K562 (cell line): ENCODE measurements at regions not wholly inside any gene's neighbourhood (a gene's known extent, or its start where the extent isn't known, plus 50 kb on each side); places are given as distances from the start of the nearest gene placed in this dataset.

Source experiments
- ATAC-seq: fragments of 200-7000 bp; cut with Tn5 transposase; 3 replicates; pipeline ENCODE4 v1.9.1; 2020; ENCODE audit warnings: moderate library complexity
- BruUV-seq: library from RNA; stranded (reverse); fragments of 400-500 nt; replicated peaks from 2 replicates; lab custom pipeline; 2021; lab: Mats Ljungman, UMichigan
- CTCF ChIA-PET: fragments of 300-600 bp; formaldehyde crosslinking; extraction: SDS; loops from one replicate; lab custom pipeline; 2021; ENCODE audit warnings: low intra/inter-chr PET ratio; lab: Yijun Ruan, JAX
- POLR2A ChIA-PET: fragments of 300-600, 350-650 bp; sonication (Branson Sonifier 250); formaldehyde crosslinking; extraction: SDS; loops from one replicate; lab custom pipeline; 2021; ENCODE audit warnings: antibody characterized with exemption, inconsistent platforms; lab: Yijun Ruan, JAX
- DNase-seq, 4 experiments: peaks; one replicate each; pipeline versions ENCODE4 v3.0.0 to v3.0.0-alpha.2; 2011 to 2018; ENCODE audit warnings: low spot score in 3 of 4, mixed read lengths in 3 of 4; ENCODE audit errors: extremely low read depth in 1 of 4
- FAIRE-seq: peaks from 2 replicates; lab custom pipeline; 2011; peaks lifted over from hg19 to GRCh38; lab: Jason Lieb, UNC
- H2AFZ ChIP-seq: 2 replicates; pipeline ENCODE4 v1.6.0; 2011; ENCODE audit warnings: low read depth, low read length, control low read depth, inconsistent platforms
- H3K27ac ChIP-seq: fragments of 200-600 bp; 3 replicates; pipeline ENCODE4 v1.8.0; 2011; ENCODE audit warnings: low read depth, mild to moderate bottlenecking, control low read depth, inconsistent platforms, low read length, moderate library complexity, mixed read lengths; ENCODE audit errors: extremely low read depth
- H3K27me3 ChIP-seq, 2 experiments: fragments of 300-600 bp in 1 of 2; 2 replicates in 1 of 2; 3 replicates in 1 of 2; pipeline versions ENCODE4 v1.6.0 to v1.8.0; 2011; ENCODE audit warnings: inconsistent platforms in 2 of 2, low read length in 2 of 2, mild to moderate bottlenecking in 1 of 2, mixed read lengths in 1 of 2, moderate library complexity in 1 of 2; ENCODE audit not compliant: control insufficient read depth in 2 of 2, insufficient read depth in 2 of 2
- H3K36me3 ChIP-seq: fragments of 300-600 bp; 3 replicates; pipeline ENCODE4 v1.8.0; 2011; ENCODE audit warnings: mild to moderate bottlenecking, low read length, inconsistent platforms; ENCODE audit not compliant: control insufficient read depth, insufficient read depth
- H3K4me1 ChIP-seq, 2 experiments: fragments of 200-600 bp in 1 of 2; replicated peaks in 1 of 2; 2 replicates in 1 of 2; 3 replicates in 1 of 2; pipeline versions ENCODE4 v1.5.1 to v1.8.0; 2011; ENCODE audit warnings: inconsistent platforms in 2 of 2, low read length in 2 of 2, mild to moderate bottlenecking in 1 of 2, mixed read lengths in 1 of 2, moderate library complexity in 1 of 2; ENCODE audit not compliant: control insufficient read depth in 2 of 2, insufficient read depth in 2 of 2
- H3K4me2 ChIP-seq: 2 replicates; pipeline ENCODE4 v1.6.1; 2011; ENCODE audit warnings: low read length, control low read depth, inconsistent platforms, mixed read lengths; ENCODE audit not compliant: insufficient read depth
- H3K4me3 ChIP-seq: fragments of 200-600 bp; sonication (generic), shearing (Covaris generic); 2 replicates; pipeline ENCODE4 v1.5.1; 2016; ENCODE audit warnings: control low read depth, inconsistent platforms
- H3K79me2 ChIP-seq: fragments of 200-600 bp; 3 replicates; pipeline ENCODE4 v1.8.0; 2011; ENCODE audit warnings: low read length, inconsistent platforms; ENCODE audit not compliant: control insufficient read depth, insufficient read depth
- H3K9ac ChIP-seq, 2 experiments: 2 replicates each; pipeline versions ENCODE4 v1.6.0 to v1.6.1; 2011; ENCODE audit warnings: low read depth in 2 of 2, low read length in 2 of 2, control low read depth in 1 of 2, inconsistent platforms in 1 of 2, mild to moderate bottlenecking in 1 of 2, mixed read lengths in 1 of 2; ENCODE audit not compliant: insufficient read depth in 1 of 2
- H3K9me1 ChIP-seq: one replicate; pipeline ENCODE4 v1.6.0; 2011; ENCODE audit warnings: inconsistent platforms, mild to moderate bottlenecking, low read length, moderate library complexity; ENCODE audit not compliant: control insufficient read depth, insufficient read depth
- H3K9me3 ChIP-seq: replicated peaks from 2 replicates; pipeline ENCODE4 v1.5.1; 2011; ENCODE audit warnings: low read depth, low read length, inconsistent platforms; ENCODE audit not compliant: control insufficient read depth, insufficient read depth
- H4K20me1 ChIP-seq: replicated peaks from 2 replicates; pipeline ENCODE4 v1.6.1; 2011; ENCODE audit warnings: low read length, inconsistent platforms, mixed read lengths; ENCODE audit not compliant: control insufficient read depth, insufficient read depth
- CBX5 ChIP-seq: IDR thresholded peaks from 2 replicates; pipeline ENCODE4 v1.6.1; 2014; ENCODE audit warnings: low read depth, borderline replicate concordance
- GATAD2A ChIP-seq: fragments of 450-650 bp; IDR thresholded peaks from 2 replicates; pipeline ENCODE4 v1.6.1; 2017
- KAT8 ChIP-seq: fragments of 450-650 bp; IDR thresholded peaks from 2 replicates; pipeline ENCODE4 v1.6.1; 2016; ENCODE audit warnings: low read depth, mild to moderate bottlenecking
- MYC ChIP-seq, 2 experiments: fragments of 250-450 bp in 1 of 2; sonication (Bioruptor Pico) in 1 of 2; IDR thresholded peaks; 2 replicates each; pipeline versions ENCODE4 v1.5.1 to v1.6.1; 2012 to 2021; ENCODE audit warnings: low read depth in 2 of 2, borderline replicate concordance in 1 of 2, improper control_type of control experiment in 1 of 2, low read length in 1 of 2, mild to moderate bottlenecking in 1 of 2, moderate library complexity in 1 of 2
- PHB ChIP-seq: fragments of 250-450 bp; sonication (Bioruptor Pico); IDR thresholded peaks from 2 replicates; pipeline ENCODE4 v1.5.0; 2021
- POLR2AphosphoS2 ChIP-seq: IDR thresholded peaks from 2 replicates; pipeline ENCODE4 v1.6.1; 2012; ENCODE audit warnings: low read length, improper control_type of control experiment
- PTBP1 ChIP-seq: fragments of 200-400 bp; formaldehyde crosslinking; IDR thresholded peaks from 2 replicates; pipeline ENCODE4 v1.6.1; 2017; ENCODE audit warnings: low read depth, low read length
- SMAD3 ChIP-seq: fragments of 450-650 bp; formaldehyde crosslinking; conservative IDR thresholded peaks from 2 replicates; pipeline ENCODE4 v1.4.0; 2020; ENCODE audit warnings: mild to moderate bottlenecking
- TGIF2 ChIP-seq: sonication (generic); formaldehyde crosslinking; IDR thresholded peaks from 2 replicates; pipeline ENCODE4 v1.8.1; 2022; ENCODE audit warnings: mild to moderate bottlenecking, missing genetic modification reagents, moderate library complexity
- ZBTB17 ChIP-seq: fragments of 450-650 bp; formaldehyde crosslinking; IDR thresholded peaks from 2 replicates; pipeline ENCODE4 v1.4.0; 2020; ENCODE audit warnings: mild to moderate bottlenecking
- ZNF175 ChIP-seq: fragments of 200-800 bp; sonication (Bioruptor generic); IDR thresholded peaks from 2 replicates; pipeline ENCODE4 v1.6.1; 2016; ENCODE audit warnings: low read depth, mild to moderate bottlenecking, missing genetic modification characterization, missing compliant biosample characterization
- ZNF347 ChIP-seq: fragments of 450-650 bp; formaldehyde crosslinking; IDR thresholded peaks from 2 replicates; pipeline ENCODE4 v1.4.0; 2020; ENCODE audit warnings: low read depth, mild to moderate bottlenecking, moderate library complexity
- WGBS: fragments of 100-300 bp; shearing (Covaris generic); methylation state at CpG from one replicate; pipeline ENCODE4 v1.1.6; 2016; ENCODE audit warnings: low coverage, mixed read lengths; ENCODE audit not compliant: insufficient coverage; ENCODE audit errors: missing lambda C conversion rate; 5-methylcytosine and 5-hydroxymethylcytosine counted together
- in situ Hi-C: fragments of 300-500 bp; cut with MboI; formaldehyde crosslinking; loops from 4 replicates; pipeline ENCODE4 v1.15.0; 2018; ENCODE audit warnings: inconsistent platforms, mixed read lengths
- intact Hi-C: fragments of 100-400 bp; cut with micrococcal nuclease; formaldehyde crosslinking; loops from 2 replicates; pipeline ENCODE4 v1.14.2; 2022
- TF ChIP-seq, protein P1 (sequence below): fragments of 450-650 bp; IDR thresholded peaks from 2 replicates; pipeline ENCODE4 v1.6.1; 2016; ENCODE audit warnings: low read depth

DNA sequence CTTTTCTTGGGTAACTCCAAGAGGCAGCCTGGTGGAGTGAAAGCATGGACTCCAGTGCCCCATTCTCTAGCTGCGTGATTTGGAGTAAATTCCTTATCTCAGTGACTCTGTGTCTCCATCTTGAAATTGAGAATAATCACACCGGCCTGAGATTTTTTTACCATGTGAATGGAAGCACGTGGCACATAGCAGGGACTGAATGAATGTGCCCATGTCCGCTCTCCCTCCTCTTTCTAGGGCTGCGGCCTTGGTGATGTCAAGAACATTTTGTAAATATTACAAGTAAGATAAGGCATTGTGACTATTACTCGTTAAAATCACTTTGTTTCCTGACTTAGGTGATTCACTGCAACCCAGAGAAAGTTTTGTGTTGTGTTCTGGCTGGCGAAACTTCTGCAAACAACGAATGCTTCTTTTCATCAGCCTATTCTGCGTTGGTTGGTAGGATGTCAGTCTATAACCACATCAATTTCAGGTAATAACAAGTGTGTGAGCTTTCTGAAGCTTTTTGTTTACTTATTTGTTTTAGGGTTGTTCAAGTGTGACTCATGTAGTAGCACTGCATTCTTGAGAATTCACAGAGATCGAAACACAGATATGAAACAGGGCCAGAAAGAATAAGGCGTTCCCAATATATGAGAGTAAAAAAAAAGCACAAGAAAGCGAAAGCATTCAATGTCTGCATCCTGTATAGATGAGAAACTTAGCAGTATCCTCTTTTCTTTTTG is 135.7 kb upstream of the SLC45A1 start:
- CTCF ChIA-PET = no interaction called here
- TF ChIP-seq MYC (IDR thresholded peaks at IDR 0.05; ENCODE audit: low read depth, low read length) (0 out of 2 replicates have a peak, but pooled peaks have one; percentile 11), MYC (CRISPR knock-in tag; IDR thresholded peaks at IDR 0.05; ENCODE audit: borderline replicate concordance, low read depth) (no peak), GATAD2A (no peak), ZBTB17 (CRISPR knock-in tag) (no peak), ZNF347 (CRISPR knock-in tag) (no peak), KAT8 (no peak), SMAD3 (CRISPR knock-in tag) (no peak), TGIF2 (CRISPR knock-in tag) (no peak), CBX5 (no peak), ZNF175 (no peak), PHB (CRISPR knock-in tag) (no peak), PTBP1 (no peak), POLR2AphosphoS2 (no peak)
- TF ChIP-seq, protein P1, sequence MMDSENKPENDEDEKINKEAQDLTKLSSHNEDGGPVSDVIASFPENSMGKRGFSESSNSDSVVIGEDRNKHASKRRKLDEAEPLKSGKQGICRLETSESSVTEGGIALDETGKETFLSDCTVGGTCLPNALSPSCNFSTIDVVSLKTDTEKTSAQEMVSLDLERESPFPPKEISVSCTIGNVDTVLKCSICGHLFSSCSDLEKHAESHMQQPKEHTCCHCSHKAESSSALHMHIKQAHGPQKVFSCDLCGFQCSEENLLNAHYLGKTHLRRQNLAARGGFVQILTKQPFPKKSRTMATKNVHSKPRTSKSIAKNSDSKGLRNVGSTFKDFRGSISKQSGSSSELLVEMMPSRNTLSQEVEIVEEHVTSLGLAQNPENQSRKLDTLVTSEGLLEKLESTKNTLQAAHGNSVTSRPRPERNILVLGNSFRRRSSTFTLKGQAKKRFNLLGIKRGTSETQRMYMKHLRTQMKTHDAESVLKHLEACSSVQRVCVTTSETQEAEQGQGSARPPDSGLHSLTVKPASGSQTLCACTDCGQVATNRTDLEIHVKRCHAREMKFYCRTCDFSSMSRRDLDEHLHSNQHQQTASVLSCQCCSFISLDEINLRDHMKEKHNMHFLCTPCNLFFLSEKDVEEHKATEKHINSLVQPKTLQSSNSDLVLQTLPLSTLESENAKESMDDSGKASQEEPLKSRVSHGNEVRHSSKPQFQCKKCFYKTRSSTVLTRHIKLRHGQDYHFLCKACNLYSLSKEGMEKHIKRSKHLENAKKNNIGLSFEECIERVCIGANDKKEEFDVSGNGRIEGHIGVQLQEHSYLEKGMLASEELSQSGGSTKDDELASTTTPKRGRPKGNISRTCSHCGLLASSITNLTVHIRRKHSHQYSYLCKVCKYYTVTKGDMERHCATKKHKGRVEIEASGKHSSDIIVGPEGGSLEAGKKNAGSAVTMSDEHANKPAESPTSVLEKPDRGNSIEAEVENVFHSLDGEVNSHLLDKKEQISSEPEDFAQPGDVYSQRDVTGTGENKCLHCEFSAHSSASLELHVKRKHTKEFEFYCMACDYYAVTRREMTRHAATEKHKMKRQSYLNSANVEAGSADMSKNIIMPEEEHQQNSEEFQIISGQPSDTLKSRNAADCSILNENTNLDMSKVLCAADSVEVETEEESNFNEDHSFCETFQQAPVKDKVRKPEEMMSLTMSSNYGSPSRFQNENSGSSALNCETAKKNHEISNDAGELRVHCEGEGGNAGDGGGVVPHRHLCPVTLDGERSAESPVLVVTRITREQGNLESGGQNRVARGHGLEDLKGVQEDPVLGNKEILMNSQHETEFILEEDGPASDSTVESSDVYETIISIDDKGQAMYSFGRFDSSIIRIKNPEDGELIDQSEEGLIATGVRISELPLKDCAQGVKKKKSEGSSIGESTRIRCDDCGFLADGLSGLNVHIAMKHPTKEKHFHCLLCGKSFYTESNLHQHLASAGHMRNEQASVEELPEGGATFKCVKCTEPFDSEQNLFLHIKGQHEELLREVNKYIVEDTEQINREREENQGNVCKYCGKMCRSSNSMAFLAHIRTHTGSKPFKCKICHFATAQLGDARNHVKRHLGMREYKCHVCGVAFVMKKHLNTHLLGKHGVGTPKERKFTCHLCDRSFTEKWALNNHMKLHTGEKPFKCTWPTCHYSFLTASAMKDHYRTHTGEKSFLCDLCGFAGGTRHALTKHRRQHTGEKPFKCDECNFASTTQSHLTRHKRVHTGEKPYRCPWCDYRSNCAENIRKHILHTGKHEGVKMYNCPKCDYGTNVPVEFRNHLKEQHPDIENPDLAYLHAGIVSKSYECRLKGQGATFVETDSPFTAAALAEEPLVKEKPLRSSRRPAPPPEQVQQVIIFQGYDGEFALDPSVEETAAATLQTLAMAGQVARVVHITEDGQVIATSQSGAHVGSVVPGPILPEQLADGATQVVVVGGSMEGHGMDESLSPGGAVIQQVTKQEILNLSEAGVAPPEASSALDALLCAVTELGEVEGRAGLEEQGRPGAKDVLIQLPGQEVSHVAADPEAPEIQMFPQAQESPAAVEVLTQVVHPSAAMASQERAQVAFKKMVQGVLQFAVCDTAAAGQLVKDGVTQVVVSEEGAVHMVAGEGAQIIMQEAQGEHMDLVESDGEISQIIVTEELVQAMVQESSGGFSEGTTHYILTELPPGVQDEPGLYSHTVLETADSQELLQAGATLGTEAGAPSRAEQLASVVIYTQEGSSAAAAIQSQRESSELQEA = no peak

More for the DNA sequence above, 135.7 kb upstream of the SLC45A1 start:
- no TSS peak for BruUV-seq
- Histone ChIP-seq H3K79me2 (no peaks in the 10 kb centered on the region), H3K9ac (no peak overlapping the region), H3K9me3 (peaks cover 7% of the 10 kb centered on the region), H3K27ac (no peak overlapping the region), H3K9me1 (no peaks in the 10 kb centered on the region), H2AFZ (peak overlapping the region; percentile 22; the same call in 1 of the 2 replicates), H3K4me1 (peaks cover 0 to 9% of the 10 kb centered on the region in 2 experiments; a peak in 2 of 5 replicates), H3K36me3 (no peaks in the 10 kb centered on the region), H3K4me3 (no peak overlapping the region), H4K20me1 (no peaks in the 10 kb centered on the region), H3K4me2 (peak overlapping the region; percentile 23; the same call in 1 of the 2 replicates), H3K27me3 (0 out of 5 replicates have a peak, but pooled peaks cover 0 to 7% of the 10 kb centered on the region in 2 experiments)
- in situ Hi-C loops = no loop called here
- ATAC-seq (peak; percentile 38; the same call in 2 of the 3 replicates), DNase-seq (no peak), FAIRE-seq (no peak)
- POLR2A ChIA-PET = interaction anchor here (0.6 kb wide), 1 partner anchor 859 kb away, joined by 3 read pairs; no protein-coding TSS in a partner anchor
- WGBS = 24% methylated on average over 12 of the region's 12 CpGs
- intact Hi-C loops = no loop called here
